ENCODE measurements at regions not wholly inside any gene's neighbourhood (a gene's known extent, or its start where the extent isn't known, plus 50 kb on each side); places are given as distances from the start of the nearest gene placed in this dataset.

DNA sequence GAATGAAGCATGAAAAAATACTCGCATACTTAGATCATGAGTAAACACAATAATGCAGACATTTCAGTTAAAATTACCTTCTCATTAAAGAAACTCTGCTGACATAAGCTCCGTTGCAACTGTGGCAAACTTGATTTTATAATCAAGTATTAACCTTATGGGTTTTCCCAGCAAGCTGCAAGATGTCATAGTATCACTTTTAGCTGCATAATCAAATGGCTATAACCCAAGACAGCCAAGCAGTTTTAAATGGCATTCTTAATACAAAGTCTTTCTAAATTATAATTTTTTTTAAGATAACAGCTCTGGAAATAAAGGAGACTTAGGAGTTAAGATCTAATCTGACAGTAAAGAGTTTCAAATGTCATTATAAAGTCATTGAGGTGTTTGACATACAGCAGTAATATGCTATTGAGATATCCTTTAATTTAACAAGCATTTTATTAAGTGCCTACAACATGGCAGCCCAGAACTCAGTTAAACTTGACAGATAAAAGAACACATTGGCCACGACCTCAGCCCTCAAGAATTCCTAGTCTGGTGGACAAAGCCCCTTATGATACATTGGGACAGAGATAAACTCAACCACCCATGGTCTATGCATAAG lies 163.1 kb upstream of the FAT3 start:
- Histone ChIP-seq H3K27ac (ENCODE audit: extremely low read depth, low read depth, low read length) (no peak overlapping the region), H3K36me3 (ENCODE audit: control insufficient read depth in 2 of 2, insufficient read depth in 1 of 2, low read length in 2 of 2) (no peaks in the 10 kb centered on the region), H3K9me3 (ENCODE audit: control insufficient read depth, insufficient read depth, low read depth, low read length) (no peaks in the 10 kb centered on the region), H3K4me3 (ENCODE audit: low read depth, low read length) (no peak overlapping the region), H3K4me1 (ENCODE audit: control insufficient read depth, insufficient read depth, low read length) (no peaks in the 10 kb centered on the region)
- POLR2A ChIA-PET: no interaction called here
- CTCF ChIA-PET: no interaction called here
- TF ChIP-seq ZNF76 (tag by site-specific recombination; IDR thresholded peaks at IDR 0.05; ENCODE audit: borderline replicate concordance, low read depth) (no peak), ZNF768 (tag by site-specific recombination; IDR thresholded peaks at IDR 0.05) (no peak), GLI4 (tag by site-specific recombination; IDR thresholded peaks at IDR 0.05) (no peak), ZNF670 (tag by site-specific recombination; IDR thresholded peaks at IDR 0.05; ENCODE audit: low read depth) (no peak), ZNF660 (tag by site-specific recombination; IDR thresholded peaks at IDR 0.05) (no peak), GLIS2 (tag by site-specific recombination; IDR thresholded peaks at IDR 0.05) (no peak), ZNF404 (tag by site-specific recombination; IDR thresholded peaks at IDR 0.05) (no peak), ZNF426 (tag by site-specific recombination; IDR thresholded peaks at IDR 0.05) (no peak), ZNF174 (tag by site-specific recombination; IDR thresholded peaks at IDR 0.05) (no peak)
- TF ChIP-seq, protein P1, sequence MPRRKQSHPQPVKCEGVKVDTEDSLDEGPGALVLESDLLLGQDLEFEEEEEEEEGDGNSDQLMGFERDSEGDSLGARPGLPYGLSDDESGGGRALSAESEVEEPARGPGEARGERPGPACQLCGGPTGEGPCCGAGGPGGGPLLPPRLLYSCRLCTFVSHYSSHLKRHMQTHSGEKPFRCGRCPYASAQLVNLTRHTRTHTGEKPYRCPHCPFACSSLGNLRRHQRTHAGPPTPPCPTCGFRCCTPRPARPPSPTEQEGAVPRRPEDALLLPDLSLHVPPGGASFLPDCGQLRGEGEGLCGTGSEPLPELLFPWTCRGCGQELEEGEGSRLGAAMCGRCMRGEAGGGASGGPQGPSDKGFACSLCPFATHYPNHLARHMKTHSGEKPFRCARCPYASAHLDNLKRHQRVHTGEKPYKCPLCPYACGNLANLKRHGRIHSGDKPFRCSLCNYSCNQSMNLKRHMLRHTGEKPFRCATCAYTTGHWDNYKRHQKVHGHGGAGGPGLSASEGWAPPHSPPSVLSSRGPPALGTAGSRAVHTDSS (tag by site-specific recombination; IDR thresholded peaks at IDR 0.05): no peak
- TF ChIP-seq, protein P2, sequence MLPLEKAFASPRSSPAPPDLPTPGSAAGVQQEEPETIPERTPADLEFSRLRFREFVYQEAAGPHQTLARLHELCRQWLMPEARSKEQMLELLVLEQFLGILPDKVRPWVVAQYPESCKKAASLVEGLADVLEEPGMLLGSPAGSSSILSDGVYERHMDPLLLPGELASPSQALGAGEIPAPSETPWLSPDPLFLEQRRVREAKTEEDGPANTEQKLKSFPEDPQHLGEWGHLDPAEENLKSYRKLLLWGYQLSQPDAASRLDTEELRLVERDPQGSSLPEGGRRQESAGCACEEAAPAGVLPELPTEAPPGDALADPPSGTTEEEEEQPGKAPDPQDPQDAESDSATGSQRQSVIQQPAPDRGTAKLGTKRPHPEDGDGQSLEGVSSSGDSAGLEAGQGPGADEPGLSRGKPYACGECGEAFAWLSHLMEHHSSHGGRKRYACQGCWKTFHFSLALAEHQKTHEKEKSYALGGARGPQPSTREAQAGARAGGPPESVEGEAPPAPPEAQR (tag by site-specific recombination; IDR thresholded peaks at IDR 0.05): no peak

DNA sequence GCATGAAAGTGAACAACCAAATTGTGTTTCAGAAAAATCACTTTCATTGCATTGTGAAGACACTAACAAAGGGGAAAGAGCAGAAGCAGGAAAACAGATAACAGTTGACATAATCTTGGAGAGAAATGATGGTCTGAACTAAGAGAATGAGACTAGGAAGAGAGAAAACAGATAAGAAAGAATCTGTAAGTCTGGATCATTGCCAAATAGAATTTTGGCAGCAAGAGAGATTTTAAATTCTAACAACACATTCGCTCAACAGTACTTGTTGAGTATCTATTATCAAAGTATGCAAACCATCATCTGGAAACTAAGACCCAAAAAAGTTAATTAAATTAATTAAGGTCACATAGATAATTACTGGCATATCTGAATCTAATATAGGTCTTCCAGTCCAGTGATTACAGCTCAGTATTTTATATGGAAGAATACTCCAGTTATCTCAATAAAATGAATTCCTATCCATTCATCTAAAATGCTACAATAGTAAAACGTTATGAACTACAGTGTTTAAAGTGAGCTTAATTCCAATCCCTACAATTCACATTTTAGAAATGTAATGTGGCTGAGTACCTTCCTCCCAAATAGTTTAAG lies 166.7 kb upstream of the FAT3 start:
- Histone ChIP-seq H3K9me3 (ENCODE audit: control insufficient read depth, insufficient read depth, low read depth, low read length) (no peaks in the 10 kb centered on the region), H3K27ac (ENCODE audit: extremely low read depth, low read depth, low read length) (no peak overlapping the region), H3K4me3 (ENCODE audit: low read depth, low read length) (no peak overlapping the region), H3K4me1 (ENCODE audit: control insufficient read depth, insufficient read depth, low read length) (no peaks in the 10 kb centered on the region), H3K36me3 (ENCODE audit: control insufficient read depth in 2 of 2, insufficient read depth in 1 of 2, low read length in 2 of 2) (no peaks in the 10 kb centered on the region)
- ChIA-PET CTCF (no interaction called here), POLR2A (no interaction called here)
- TF ChIP-seq ZNF654 (tag by site-specific recombination; IDR thresholded peaks at IDR 0.05; ENCODE audit: low read depth) (no peak), TRIM28 (IDR thresholded peaks at IDR 0.05; ENCODE audit: borderline replicate concordance, low read length) (no peak), SALL2 (tag by site-specific recombination; IDR thresholded peaks at IDR 0.05; ENCODE audit: borderline replicate concordance) (no peak), ZNF629 (tag by site-specific recombination; IDR thresholded peaks at IDR 0.05) (no peak), ZNF223 (tag by site-specific recombination; IDR thresholded peaks at IDR 0.05) (no peak), ZNF37A (tag by site-specific recombination; IDR thresholded peaks at IDR 0.05) (no peak), ZNF221 (tag by site-specific recombination; IDR thresholded peaks at IDR 0.05; ENCODE audit: borderline replicate concordance) (no peak), ZNF394 (tag by site-specific recombination; IDR thresholded peaks at IDR 0.05; ENCODE audit: borderline replicate concordance) (no peak), FEZF1 (tag by site-specific recombination; IDR thresholded peaks at IDR 0.05) (no peak)
- TF ChIP-seq, protein P3, sequence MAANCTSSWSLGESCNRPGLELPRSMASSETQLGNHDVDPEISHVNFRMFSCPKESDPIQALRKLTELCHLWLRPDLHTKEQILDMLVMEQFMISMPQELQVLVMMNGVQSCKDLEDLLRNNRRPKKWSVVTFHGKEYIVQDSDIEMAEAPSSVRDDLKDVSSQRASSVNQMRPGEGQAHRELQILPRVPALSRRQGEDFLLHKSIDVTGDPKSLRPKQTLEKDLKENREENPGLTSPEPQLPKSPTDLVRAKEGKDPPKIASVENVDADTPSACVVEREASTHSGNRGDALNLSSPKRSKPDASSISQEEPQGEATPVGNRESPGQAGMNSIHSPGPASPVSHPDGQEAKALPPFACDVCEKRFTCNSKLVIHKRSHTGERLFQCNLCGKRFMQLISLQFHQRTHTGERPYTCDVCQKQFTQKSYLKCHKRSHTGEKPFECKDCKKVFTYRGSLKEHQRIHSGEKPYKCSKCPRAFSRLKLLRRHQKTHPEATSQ (tag by site-specific recombination; IDR thresholded peaks at IDR 0.05): no peak
- TF ChIP-seq, protein P4, sequence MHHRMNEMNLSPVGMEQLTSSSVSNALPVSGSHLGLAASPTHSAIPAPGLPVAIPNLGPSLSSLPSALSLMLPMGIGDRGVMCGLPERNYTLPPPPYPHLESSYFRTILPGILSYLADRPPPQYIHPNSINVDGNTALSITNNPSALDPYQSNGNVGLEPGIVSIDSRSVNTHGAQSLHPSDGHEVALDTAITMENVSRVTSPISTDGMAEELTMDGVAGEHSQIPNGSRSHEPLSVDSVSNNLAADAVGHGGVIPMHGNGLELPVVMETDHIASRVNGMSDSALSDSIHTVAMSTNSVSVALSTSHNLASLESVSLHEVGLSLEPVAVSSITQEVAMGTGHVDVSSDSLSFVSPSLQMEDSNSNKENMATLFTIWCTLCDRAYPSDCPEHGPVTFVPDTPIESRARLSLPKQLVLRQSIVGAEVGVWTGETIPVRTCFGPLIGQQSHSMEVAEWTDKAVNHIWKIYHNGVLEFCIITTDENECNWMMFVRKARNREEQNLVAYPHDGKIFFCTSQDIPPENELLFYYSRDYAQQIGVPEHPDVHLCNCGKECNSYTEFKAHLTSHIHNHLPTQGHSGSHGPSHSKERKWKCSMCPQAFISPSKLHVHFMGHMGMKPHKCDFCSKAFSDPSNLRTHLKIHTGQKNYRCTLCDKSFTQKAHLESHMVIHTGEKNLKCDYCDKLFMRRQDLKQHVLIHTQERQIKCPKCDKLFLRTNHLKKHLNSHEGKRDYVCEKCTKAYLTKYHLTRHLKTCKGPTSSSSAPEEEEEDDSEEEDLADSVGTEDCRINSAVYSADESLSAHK (tag by site-specific recombination; IDR thresholded peaks at IDR 0.05): no peak
- TF ChIP-seq, protein P1 (tag by site-specific recombination; IDR thresholded peaks at IDR 0.05): no peak
- TF ChIP-seq, protein P2 (tag by site-specific recombination; IDR thresholded peaks at IDR 0.05): no peak
- TF ChIP-seq, protein P5, sequence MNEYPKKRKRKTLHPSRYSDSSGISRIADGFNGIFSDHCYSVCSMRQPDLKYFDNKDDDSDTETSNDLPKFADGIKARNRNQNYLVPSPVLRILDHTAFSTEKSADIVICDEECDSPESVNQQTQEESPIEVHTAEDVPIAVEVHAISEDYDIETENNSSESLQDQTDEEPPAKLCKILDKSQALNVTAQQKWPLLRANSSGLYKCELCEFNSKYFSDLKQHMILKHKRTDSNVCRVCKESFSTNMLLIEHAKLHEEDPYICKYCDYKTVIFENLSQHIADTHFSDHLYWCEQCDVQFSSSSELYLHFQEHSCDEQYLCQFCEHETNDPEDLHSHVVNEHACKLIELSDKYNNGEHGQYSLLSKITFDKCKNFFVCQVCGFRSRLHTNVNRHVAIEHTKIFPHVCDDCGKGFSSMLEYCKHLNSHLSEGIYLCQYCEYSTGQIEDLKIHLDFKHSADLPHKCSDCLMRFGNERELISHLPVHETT (tag by site-specific recombination; IDR thresholded peaks at IDR 0.05): no peak
